Mesenchymal stem cell (in vitro differentiated cells and primary cell): ENCODE measurements at regions not wholly inside any gene's neighbourhood (a gene's known extent, or its start where the extent isn't known, plus 50 kb on each side); places are given as distances from the start of the nearest gene placed in this dataset.
"Not testable (repeated sequence)": the region's sequence is repeated elsewhere in the genome, so short reads cannot be mapped to it uniquely, and the experiment has no call there.

Experiments
- DNase-seq: peaks from one replicate; pipeline ENCODE4 v3.0.0-alpha.2; 2013
- H2AFZ ChIP-seq: one replicate; pipeline ENCODE4 v1.6.1; 2013; ENCODE audit warnings: low read depth, mild to moderate bottlenecking, control low read depth, inconsistent platforms, low read length, moderate library complexity
- H2AK5ac ChIP-seq: 2 replicates; pipeline ENCODE4 v1.6.1; 2013; ENCODE audit warnings: low read length, moderate library complexity, mild to moderate bottlenecking, inconsistent platforms; ENCODE audit not compliant: severe bottlenecking
- H2BK120ac ChIP-seq: one replicate; pipeline ENCODE4 v1.6.1; 2013; ENCODE audit warnings: low read depth, mild to moderate bottlenecking, inconsistent platforms, low read length, moderate library complexity
- H2BK12ac ChIP-seq, 2 experiments: one replicate each; pipeline ENCODE4 v1.6.1; 2013; ENCODE audit warnings: inconsistent platforms in 2 of 2, low read length in 2 of 2, mild to moderate bottlenecking in 2 of 2, moderate library complexity in 2 of 2, control low read depth in 1 of 2
- H2BK15ac ChIP-seq: one replicate; pipeline ENCODE4 v1.6.1; 2013; ENCODE audit warnings: mild to moderate bottlenecking, low read depth, inconsistent platforms; ENCODE audit not compliant: poor library complexity, severe bottlenecking
- H2BK5ac ChIP-seq: 2 replicates; pipeline ENCODE4 v1.6.1; 2013; ENCODE audit warnings: low read depth, mild to moderate bottlenecking, low read length, control low read depth, inconsistent platforms; ENCODE audit not compliant: poor library complexity, severe bottlenecking
- H3K14ac ChIP-seq, 2 experiments: one replicate each; pipeline ENCODE4 v1.6.1; 2013; ENCODE audit warnings: inconsistent platforms in 2 of 2, low read length in 2 of 2, control low read depth in 1 of 2, mild to moderate bottlenecking in 1 of 2, moderate library complexity in 1 of 2
- H3K18ac ChIP-seq, 2 experiments: one replicate each; pipeline ENCODE4 v1.6.1; 2013; ENCODE audit warnings: inconsistent platforms in 2 of 2, low read length in 2 of 2, control low read depth in 1 of 2, low read depth in 1 of 2, mild to moderate bottlenecking in 1 of 2
- H3K23ac ChIP-seq, 2 experiments: one replicate each; pipeline ENCODE4 v1.6.1; 2013; ENCODE audit warnings: inconsistent platforms in 2 of 2, low read length in 2 of 2, mild to moderate bottlenecking in 2 of 2, moderate library complexity in 2 of 2, control low read depth in 1 of 2
- H3K27ac ChIP-seq: 2 replicates; pipeline ENCODE4 v1.5.1; 2013; ENCODE audit warnings: mild to moderate bottlenecking, moderate library complexity, low read length, control low read depth, inconsistent platforms; ENCODE audit not compliant: poor library complexity, severe bottlenecking
- H3K27me3 ChIP-seq, 2 experiments: 2 replicates each; pipeline versions ENCODE4 v1.6.1 to v1.7.0; 2013; ENCODE audit warnings: low read length in 2 of 2, mild to moderate bottlenecking in 2 of 2, moderate library complexity in 2 of 2, control low read depth in 1 of 2, inconsistent platforms in 1 of 2; ENCODE audit not compliant: control insufficient read depth in 1 of 2, insufficient read depth in 1 of 2
- H3K36me3 ChIP-seq, 2 experiments: 2 replicates each; pipeline versions ENCODE4 v1.6.1 to v1.7.0; 2013; ENCODE audit warnings: low read length in 2 of 2, control low read depth in 1 of 2, inconsistent platforms in 1 of 2, low read depth in 1 of 2, mild to moderate bottlenecking in 1 of 2; ENCODE audit not compliant: insufficient read depth in 2 of 2, control insufficient read depth in 1 of 2
- H3K4ac ChIP-seq, 2 experiments: one replicate each; pipeline ENCODE4 v1.6.1; 2013; ENCODE audit warnings: inconsistent platforms in 2 of 2, low read length in 2 of 2, mild to moderate bottlenecking in 2 of 2, moderate library complexity in 2 of 2, control low read depth in 1 of 2, low read depth in 1 of 2
- H3K4me1 ChIP-seq: 2 replicates; pipeline ENCODE4 v1.6.1; 2013; ENCODE audit warnings: low read depth, low read length, control low read depth; ENCODE audit not compliant: control insufficient read depth, insufficient read depth
- H3K4me2 ChIP-seq: 2 replicates; pipeline ENCODE4 v1.6.1; 2013; ENCODE audit warnings: low read length, mild to moderate bottlenecking, inconsistent platforms; ENCODE audit not compliant: poor library complexity, severe bottlenecking
- H3K4me3 ChIP-seq, 2 experiments: 2 replicates each; pipeline versions ENCODE4 v1.5.1 to v1.7.0; 2013; ENCODE audit warnings: low read length in 2 of 2, mild to moderate bottlenecking in 2 of 2, control low read depth in 1 of 2, low read depth in 1 of 2; ENCODE audit not compliant: insufficient read depth in 1 of 2
- H3K79me1 ChIP-seq: replicated peaks from 2 replicates; pipeline ENCODE4 v1.6.1; 2013; ENCODE audit warnings: mild to moderate bottlenecking, control low read depth, low read length, inconsistent platforms; ENCODE audit not compliant: poor library complexity, severe bottlenecking
- H3K9ac ChIP-seq: 2 replicates; pipeline ENCODE4 v1.7.0; 2013; ENCODE audit warnings: mild to moderate bottlenecking, low read length, moderate library complexity
- H3K9me3 ChIP-seq: 2 replicates; pipeline ENCODE4 v1.7.0; 2013; ENCODE audit warnings: mild to moderate bottlenecking, low read length; ENCODE audit not compliant: control insufficient read depth
- H4K8ac ChIP-seq: one replicate; pipeline ENCODE4 v1.6.1; 2013; ENCODE audit warnings: inconsistent platforms, mild to moderate bottlenecking, low read length, moderate library complexity
- H4K91ac ChIP-seq: one replicate; pipeline ENCODE4 v1.6.1; 2013; ENCODE audit warnings: mild to moderate bottlenecking, low read length, inconsistent platforms
- WGBS: methylation state at CpG from one replicate; pipeline ENCODE4 v1.1.7; 2013; ENCODE audit warnings: mixed read lengths; 5-methylcytosine and 5-hydroxymethylcytosine counted together

- not testable (repeated sequence) for H2BK15ac ChIP-seq, H4K8ac ChIP-seq, H2BK5ac ChIP-seq, H3K4me1 ChIP-seq, H3K9me3 ChIP-seq, H3K27me3 ChIP-seq, H2BK12ac ChIP-seq, DNase-seq, H3K4me2 ChIP-seq, H3K36me3 ChIP-seq, H2BK120ac ChIP-seq, H2AK5ac ChIP-seq, H3K9ac ChIP-seq, H3K14ac ChIP-seq, H3K27ac ChIP-seq, H3K4me3 ChIP-seq, H3K79me1 ChIP-seq, H3K18ac ChIP-seq, H2AFZ ChIP-seq, H4K91ac ChIP-seq, H3K23ac ChIP-seq, H3K4ac ChIP-seq
- WGBS, result 94% methylated on average over 2 of the region's 3 CpGs
Observed at GRCh38 chr5:103858367-103858766, 295.8 kb upstream of the NUDT12 start.

GRCh38 chr5:103851091-103851490, 288.5 kb upstream of the NUDT12 start:
- no peak overlapping the region for H3K4me3 ChIP-seq
- H2BK120ac ChIP-seq, result no peak overlapping the region
- H2BK15ac ChIP-seq, result no peak overlapping the region
- no peak overlapping the region for H3K23ac ChIP-seq
- no peak overlapping the region for H2AK5ac ChIP-seq
- H2BK12ac ChIP-seq, result no peak overlapping the region
- H3K9ac ChIP-seq, result peak overlapping the region; percentile 48
- H3K4me2 ChIP-seq, result no peak overlapping the region
- H3K79me1 ChIP-seq, result no peaks in the 10 kb centered on the region
- H4K8ac ChIP-seq, result no peak overlapping the region
- no peak overlapping the region for H3K27ac ChIP-seq
- H4K91ac ChIP-seq, result no peak overlapping the region
- H3K4me1 ChIP-seq, result no peaks in the 10 kb centered on the region
- no CpG with 5 or more reads among the region's 1 CpG for WGBS
- H2AFZ ChIP-seq, result no peak overlapping the region
- no peak overlapping the region for H2BK5ac ChIP-seq
- H3K14ac ChIP-seq, result no peak overlapping the region
- no peak overlapping the region for H3K18ac ChIP-seq
- H3K36me3 ChIP-seq, result no peaks in the 10 kb centered on the region
- H3K4ac ChIP-seq, result no peak overlapping the region
- H3K27me3 ChIP-seq, result no peaks in the 10 kb centered on the region
- no peaks in the 10 kb centered on the region for H3K9me3 ChIP-seq
- DNase-seq, result no peak

GRCh38 chr5:103849934-103850333, 287.3 kb upstream of the NUDT12 start:
- 18% methylated on average over 2 of the region's 3 CpGs for WGBS
- no peaks in the 10 kb centered on the region for H3K27me3 ChIP-seq
- no peak overlapping the region for H3K4me2 ChIP-seq

GRCh38 chr5:103847060-103847459, 284.5 kb upstream of the NUDT12 start:
- Histone ChIP-seq H3K79me1 (no peaks in the 10 kb centered on the region), H3K27me3 (no peaks in the 10 kb centered on the region), H3K27ac (no peak overlapping the region), H3K9me3 (no peaks in the 10 kb centered on the region), H3K4me1 (no peaks in the 10 kb centered on the region), H4K8ac (no peak overlapping the region), H2BK15ac (no peak overlapping the region), H3K14ac (no peak overlapping the region), H3K9ac (no peak overlapping the region), H3K4ac (no peak overlapping the region), H2AK5ac (no peak overlapping the region), H3K4me3 (no peak overlapping the region), H2BK5ac (no peak overlapping the region), H2BK12ac (no peak overlapping the region), H3K18ac (no peak overlapping the region), H3K36me3 (no peaks in the 10 kb centered on the region), H3K4me2 (no peak overlapping the region), H4K91ac (no peak overlapping the region), H2BK120ac (no peak overlapping the region), H2AFZ (no peak overlapping the region), H3K23ac (no peak overlapping the region)
- no peak for DNase-seq
- no CpG with 5 or more reads among the region's 3 CpGs for WGBS

More at GRCh38 chr5:103849934-103850333, 287.3 kb upstream of the NUDT12 start:
- H4K91ac ChIP-seq, result no peak overlapping the region
- no peak overlapping the region for H3K23ac ChIP-seq
- no peak overlapping the region for H2BK120ac ChIP-seq
- H3K14ac ChIP-seq, result no peak overlapping the region
- H2AK5ac ChIP-seq, result no peak overlapping the region
- H3K9me3 ChIP-seq, result no peaks in the 10 kb centered on the region
- H3K4ac ChIP-seq, result no peak overlapping the region
- H2AFZ ChIP-seq, result no peak overlapping the region
- H3K36me3 ChIP-seq, result no peaks in the 10 kb centered on the region
- DNase-seq, result peak; percentile 83
- no peak overlapping the region for H2BK12ac ChIP-seq
- no peak overlapping the region for H2BK5ac ChIP-seq
- H3K18ac ChIP-seq, result no peak overlapping the region
- no peaks in the 10 kb centered on the region for H3K79me1 ChIP-seq
- no peak overlapping the region for H3K27ac ChIP-seq
- no peak overlapping the region for H4K8ac ChIP-seq
- peak overlapping the region; percentile 70 for H3K9ac ChIP-seq
- H3K4me1 ChIP-seq, result no peaks in the 10 kb centered on the region
- no peak overlapping the region for H3K4me3 ChIP-seq
- H2BK15ac ChIP-seq, result no peak overlapping the region
